ENCODE measurements at regions not wholly inside any gene's neighbourhood (a gene's known extent, or its start where the extent isn't known, plus 50 kb on each side); places are given as distances from the start of the nearest gene placed in this dataset.
"Not testable (repeated sequence)": the region's sequence is repeated elsewhere in the genome, so short reads cannot be mapped to it uniquely, and the experiment has no call there.

DNA sequence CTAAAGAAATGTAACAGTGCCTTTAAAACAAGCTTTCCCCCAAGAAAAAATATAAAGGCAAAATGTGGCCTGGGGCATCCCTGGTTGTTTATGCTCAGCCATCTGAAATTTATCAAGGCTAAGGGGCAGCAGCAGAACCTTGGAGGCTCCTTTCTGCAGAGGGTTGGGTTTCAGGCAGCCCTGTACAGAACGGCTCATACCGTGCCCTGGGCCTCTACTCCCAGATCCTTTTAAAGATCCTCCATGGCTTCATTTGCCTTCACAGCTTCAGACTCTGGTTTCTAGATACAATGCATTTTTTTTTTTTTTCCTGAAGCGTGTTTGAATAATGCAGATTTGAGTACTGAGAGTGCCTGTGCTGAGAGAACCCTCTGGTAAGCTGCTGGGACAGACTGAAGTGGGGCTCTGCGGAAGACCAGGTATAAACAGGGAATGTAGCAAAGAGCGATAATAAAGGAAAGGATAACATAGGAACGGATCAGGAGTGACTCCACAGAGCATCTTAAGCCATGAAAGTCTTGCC is 172.7 kb downstream of the DIRAS2 start:
- FAIRE-seq (no peak), DNase-seq (ENCODE audit: low spot score) (no peak)

DNA sequence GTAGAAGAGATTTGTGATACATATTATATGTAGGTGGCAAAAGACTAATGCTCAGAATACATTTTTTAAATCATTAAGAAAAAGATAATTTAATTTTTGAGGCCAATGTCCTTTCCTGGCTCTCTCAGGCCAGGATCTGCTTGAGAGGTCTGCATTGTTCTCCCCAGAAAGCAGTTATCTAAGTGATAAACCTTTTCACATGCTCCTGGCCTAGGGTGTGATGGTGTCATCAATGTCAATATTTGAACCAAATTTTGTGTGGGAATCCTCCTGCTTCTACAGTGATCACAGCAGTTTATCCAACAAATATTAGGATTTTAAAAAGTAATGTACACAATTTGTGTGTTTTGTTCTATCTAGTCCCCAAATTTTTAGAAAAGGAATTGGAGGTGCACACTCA is 166.6 kb downstream of the DIRAS2 start:
- DNase-seq (ENCODE audit: low spot score) (no peak), FAIRE-seq (no peak)

DNA sequence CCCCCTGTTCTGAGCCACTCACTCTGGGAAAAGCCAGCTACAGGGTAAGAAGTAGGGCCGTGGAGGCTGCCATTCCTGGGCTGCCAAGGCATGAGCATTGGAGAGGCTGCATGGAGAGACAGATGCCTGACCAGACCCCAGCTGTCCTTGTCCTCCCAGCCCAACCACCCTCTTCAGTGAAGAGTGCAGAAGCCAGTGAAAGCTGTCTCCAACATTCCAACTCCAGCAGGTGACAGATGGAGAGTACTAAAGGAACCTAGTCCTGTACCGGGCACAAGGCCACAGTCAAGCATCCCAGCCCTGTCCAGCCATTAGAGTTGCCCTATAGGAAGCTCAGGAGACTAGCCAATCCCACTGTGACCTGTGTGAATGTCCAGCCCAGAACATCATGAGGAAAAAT is 165.1 kb downstream of the DIRAS2 start:
- FAIRE-seq (no peak), DNase-seq (ENCODE audit: low spot score) (no peak)

DNA sequence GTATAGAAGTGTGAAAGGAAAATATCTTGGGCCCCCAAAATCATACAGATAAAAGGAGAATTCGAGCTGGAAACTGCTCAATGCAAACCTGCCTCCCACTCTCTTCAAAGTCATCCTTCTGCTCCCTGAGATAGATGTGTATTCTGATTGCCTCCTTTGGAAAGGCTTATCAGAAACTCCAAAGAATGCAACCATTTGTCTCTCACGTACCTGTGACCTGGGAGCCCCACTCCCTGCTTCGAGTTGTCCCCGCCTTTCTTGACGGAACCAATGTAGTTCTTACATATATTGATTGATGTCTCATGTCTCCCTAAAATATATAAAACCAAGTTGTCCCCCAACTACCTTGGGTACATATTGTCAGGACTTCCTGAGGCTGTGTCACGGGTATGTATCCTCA is 163.8 kb downstream of the DIRAS2 start:
- no peak for FAIRE-seq
- no peak for DNase-seq (ENCODE audit: low spot score)

DNA sequence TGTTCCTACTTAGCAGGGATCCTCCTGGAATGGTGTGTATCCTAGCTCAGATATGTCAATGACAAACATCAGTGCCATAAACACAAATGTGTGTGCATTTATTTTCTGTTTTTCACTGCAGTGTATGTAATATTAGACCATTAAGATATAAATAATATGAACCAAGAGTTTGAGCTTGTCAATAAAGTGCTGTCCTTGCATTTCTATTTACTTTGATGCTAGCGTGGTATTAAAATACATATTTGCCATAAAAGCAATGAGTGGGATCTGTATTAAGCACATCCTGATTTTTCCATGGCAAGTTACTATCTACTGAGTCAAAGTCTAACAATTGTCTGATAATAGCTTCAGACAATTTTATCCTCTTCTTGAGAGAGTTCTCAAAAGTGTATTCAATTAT is 157.6 kb downstream of the DIRAS2 start:
- FAIRE-seq: no peak
- DNase-seq (ENCODE audit: low spot score): no peak

DNA sequence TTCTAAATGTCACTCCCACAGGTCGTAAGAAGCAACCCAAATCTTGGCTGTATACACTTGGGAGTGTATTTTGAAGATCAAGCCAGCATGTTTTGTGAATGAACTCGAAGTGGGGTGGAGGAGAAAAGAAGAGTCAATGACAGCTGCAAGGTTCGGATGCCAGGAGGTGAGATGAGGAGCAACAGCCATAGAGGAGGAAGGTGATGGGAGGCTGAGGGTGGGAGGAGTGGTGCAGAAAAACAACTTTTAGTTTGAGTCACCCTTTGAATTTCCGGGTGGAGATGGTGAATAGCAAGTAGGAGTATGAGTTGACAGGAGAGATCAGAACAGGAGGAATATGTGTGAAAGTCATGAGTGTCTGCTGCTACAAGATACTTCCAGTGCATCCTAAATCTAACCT is 153.6 kb downstream of the DIRAS2 start:
- FAIRE-seq: no peak
- DNase-seq (ENCODE audit: low spot score): no peak

DNA sequence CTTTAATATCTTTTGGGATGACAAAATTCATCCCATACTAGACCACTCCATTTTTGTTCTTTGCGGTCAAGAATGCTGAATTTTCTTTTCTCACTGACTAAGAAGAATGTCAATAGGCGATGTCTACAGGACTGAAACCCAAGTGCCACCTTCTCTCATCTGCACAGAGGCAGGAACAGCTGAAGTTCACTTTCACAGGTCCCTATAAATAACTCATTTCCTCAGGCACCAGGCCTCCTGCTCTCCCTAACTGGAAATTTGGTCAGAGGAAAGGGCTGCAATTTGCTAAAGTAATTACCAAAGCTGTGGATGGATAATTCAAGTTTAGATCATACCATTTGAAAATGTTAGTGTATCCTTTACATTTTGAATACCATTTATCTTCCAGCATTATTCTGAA is 142.9 kb downstream of the DIRAS2 start:
- no peak for FAIRE-seq
- no peak for DNase-seq (ENCODE audit: low spot score)

DNA sequence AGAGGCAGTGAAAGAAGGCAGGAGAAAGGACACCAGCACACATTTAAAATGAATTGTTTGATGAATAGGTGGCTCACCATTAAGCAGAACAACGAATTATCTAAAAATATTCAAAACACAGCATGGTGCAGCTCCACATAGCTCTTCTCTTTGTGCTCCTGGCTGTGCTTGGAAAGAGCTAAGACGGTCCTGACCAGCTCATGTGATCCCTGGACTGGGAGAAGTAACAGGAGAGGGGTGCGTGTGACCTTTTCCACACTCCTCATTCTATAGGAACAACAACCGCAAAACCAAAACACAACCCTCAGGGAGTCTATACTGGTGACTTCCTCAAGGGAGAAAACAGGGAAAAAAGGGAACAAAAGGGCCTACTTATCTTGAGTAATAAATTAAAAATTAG is 140.5 kb downstream of the DIRAS2 start:
- DNase-seq (ENCODE audit: low spot score): no peak
- no peak for FAIRE-seq

DNA sequence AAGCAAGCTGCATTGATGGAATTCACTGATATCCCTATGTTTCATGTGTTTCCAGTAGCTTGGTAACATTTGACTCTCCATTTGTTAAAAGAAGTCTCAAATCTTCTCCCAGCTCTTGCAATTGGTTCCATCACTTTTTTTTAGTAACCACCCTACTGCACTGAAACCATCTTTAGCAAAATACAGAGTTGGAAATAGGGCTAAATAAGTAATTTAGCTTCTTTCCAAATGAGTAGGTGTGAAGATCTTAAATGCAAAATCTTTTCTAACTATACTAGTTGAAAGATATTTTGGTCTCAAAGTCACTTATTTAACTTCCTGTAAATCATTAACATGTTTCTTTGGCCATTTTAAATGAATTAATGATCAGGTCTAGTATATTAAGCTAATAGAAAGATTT is 138.1 kb downstream of the DIRAS2 start:
- no peak for FAIRE-seq

DNA sequence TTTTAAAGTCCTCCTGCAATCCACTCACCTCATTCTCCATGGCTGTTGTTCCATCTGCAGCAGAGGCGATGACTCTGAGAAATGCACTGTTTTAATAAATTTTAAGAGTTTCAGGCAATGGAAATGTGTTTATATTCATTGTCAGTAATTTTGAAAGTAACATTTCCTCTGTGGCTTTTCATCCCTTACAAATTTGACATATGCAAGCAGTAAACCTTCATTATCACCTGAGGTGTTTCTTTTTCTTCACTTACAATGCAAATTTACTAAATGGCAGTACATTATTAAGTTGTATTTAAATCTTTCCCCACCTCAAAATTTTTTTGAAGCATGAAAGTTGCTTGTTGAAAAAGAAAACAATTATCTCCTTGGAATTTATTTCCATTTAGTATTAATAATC is 136.9 kb downstream of the DIRAS2 start:
- no peak for DNase-seq (ENCODE audit: low spot score)
- FAIRE-seq: no peak

More for the DNA sequence above, 138.1 kb downstream of the DIRAS2 start:
- no peak for DNase-seq (ENCODE audit: low spot score)

DNA sequence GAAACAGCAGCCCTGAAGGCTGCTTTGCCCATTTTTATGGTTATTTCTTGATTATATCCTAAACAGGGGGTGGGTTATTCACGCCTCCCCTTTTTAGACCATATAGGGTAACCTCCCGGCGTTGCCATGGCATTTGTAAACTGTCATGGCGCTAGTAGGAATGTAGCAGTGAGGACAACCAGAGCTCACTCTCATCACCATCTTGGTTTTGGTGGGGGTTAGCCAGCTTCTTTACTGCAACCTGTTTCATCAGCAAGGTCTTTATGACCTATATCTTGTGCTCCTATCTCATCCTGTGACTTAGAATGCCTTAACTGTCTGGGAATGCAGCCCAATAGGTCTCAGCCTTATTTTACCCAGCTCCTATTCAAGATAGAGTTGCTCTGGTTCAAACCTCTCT is 136.2 kb downstream of the DIRAS2 start:
- DNase-seq (ENCODE audit: low spot score); FAIRE-seq: not testable (repeated sequence)

DNA sequence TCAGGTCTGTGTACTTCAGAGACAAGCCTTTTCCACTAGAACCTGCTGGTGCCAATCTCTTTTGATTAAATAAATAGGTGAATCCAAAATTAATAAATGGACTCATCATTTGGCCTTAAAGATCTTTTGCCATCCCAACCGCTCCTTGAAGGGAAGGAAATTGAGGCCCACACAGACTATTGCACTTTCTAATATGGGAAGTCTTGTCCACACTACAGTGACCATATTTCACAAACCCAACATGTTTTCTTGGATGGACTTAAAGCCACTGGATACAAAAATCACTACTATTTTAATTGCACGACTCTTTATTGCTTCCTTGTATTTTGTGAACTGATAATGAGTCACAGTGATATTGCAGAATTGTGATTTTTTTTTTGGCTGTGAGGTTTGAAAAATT is 135.0 kb downstream of the DIRAS2 start:
- FAIRE-seq (no peak), DNase-seq (ENCODE audit: low spot score) (no peak)

DNA sequence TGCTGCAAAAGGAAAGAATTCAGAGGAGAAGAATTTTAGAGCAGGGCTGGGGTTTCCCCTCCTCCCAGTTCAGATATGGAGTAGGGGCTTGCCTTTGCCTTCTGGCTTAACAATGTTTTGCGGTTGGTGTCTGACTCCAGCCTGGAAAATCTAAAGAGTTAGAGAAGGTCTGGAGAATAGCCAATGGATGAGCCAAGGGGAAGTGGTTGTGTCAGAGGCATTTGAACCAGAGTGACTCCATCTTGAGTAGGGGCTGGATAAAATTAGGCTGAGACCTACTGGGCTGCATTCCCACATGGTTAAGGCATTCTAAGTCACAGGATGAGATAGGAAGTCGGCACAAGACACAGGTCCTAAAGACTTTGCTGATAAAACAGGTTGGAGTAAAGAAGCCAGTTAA is 133.7 kb downstream of the DIRAS2 start:
- no peak for DNase-seq (ENCODE audit: low spot score)

DNA sequence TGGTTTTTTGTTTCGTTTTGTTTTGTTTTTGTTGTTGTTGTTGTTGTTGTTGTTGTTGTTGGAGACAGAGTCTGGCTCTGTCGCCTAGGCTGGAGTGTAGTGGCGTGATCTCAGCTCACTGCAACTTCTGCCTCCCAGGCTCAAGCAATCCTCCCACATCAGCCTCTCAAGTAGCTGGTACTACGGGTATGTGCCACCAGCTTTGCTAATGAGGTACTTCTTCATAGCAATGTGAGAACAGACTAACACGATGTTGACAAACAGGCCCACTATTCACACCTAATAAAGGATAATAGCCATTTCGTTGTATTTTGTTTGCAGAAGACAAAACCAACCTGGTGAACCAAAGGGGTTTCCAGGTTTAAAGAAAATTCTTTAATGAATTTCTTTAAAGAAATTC is 130.9 kb downstream of the DIRAS2 start:
- FAIRE-seq (no peak), DNase-seq (ENCODE audit: low spot score) (no peak)

More for the DNA sequence above, 133.7 kb downstream of the DIRAS2 start:
- FAIRE-seq: no peak

DNA sequence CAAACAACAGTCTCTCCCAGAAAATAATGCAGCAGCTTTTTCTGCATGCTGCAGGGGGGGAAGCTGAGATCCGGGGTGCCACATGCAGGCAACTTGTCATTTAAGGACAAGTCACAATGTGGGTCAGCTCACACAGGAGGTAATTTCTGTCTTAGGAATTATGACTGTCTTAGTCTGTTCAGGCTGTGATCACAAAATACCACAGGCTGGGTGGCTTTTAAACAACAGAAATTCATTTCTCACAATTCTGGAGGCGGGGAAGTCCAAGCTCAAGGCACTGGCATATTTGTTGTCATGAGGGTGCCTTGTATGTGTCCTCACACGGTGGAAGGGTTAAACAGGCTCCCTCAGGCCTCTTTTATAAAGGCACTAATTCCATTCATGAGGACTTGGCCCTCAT is 127.7 kb downstream of the DIRAS2 start:
- FAIRE-seq (no peak), DNase-seq (ENCODE audit: low spot score) (no peak)

DNA sequence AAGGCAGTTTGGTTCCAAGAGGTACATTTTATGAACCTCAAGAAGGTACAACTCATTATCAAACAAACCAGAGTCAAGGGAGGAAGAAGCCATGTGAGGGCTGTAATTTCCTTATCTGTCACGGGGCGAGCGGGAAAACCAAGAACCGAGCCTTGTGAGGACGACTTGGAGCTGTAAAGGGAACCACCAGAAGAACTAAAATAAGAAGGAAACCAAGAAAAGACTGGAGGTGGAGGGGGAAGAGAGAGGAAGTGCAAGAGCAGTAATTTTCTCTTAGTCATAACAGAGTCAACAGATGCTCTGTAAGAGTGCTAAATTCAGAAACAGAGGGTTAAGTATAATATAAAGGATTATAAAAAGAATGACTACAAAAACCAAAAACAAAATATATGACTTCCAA is 127.1 kb downstream of the DIRAS2 start:
- FAIRE-seq (no peak), DNase-seq (ENCODE audit: low spot score) (no peak)

DNA sequence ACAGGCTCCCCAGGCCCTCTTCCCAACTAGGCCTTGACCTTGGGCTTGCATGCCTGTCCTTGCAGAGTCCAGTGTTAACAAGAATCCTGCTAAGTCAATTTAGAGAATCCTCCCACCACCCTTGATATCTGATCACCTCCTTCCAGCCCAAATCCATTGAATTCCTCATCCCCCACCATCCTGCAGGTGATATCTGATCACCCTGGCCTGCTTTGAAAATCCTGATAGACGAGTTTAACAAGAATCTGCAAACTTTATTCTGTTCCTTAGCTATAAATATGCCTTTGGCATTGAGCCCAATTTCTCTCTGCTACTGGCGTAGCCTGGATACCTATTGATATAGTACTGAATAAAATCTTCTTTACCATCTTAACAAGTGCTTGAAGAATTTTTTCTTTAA is 125.5 kb downstream of the DIRAS2 start:
- no peak for DNase-seq (ENCODE audit: low spot score)
- no peak for FAIRE-seq

DNA sequence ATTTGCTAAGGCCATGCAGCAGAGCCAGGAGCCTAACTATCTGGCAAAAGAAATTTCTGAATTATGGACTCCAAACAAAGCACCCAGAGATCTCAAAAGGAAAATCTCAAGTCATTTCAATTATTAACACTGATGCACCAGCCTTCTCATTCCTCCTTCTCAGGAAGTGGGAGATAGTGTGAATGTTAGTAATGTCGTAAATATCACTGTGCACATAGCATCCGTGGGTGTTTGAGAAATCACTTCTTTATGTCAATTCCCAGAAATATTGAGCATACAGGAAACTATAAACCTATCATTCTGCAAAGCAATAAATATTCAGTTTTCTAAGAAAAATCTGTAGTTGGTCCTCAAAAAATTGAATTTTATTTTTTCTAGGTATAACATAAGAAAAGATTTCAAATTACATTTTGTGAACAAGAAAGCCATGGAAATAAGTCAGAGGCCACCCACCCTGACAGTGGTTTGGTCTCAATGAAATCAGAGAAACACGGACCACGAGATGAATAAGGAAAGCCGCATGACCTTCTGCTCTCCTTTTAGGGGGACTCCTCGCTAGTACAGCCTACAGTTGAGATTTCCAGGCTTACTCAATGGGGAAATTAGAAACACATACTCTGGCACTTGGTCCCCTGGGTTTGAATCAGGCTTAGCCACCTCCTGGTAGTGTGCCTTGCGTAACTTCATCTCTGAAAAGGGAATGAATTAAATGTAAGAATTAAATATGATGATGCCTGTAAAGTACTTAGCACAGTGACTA is 120.6 kb downstream of the DIRAS2 start:
- DNase-seq (ENCODE audit: low spot score) (no peak), FAIRE-seq (no peak)

DNA sequence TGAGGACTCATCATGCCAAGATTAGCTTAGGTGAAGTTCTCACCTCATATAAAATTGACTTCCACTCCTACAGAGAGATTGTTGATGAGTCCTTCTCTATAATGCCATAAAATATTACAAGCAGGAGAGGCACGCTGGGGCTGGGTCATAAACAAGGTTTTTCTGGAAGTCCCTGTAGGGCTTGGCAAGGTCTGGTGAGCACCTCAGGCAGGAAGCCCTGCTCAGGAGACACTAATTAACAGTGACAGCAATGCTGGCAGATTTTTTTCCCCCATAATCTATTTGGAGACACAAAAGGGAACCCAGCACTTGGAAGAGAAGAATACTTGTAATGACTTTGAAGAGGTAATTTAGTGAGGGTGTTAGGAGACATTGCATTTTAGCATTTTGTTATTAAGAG is 118.7 kb downstream of the DIRAS2 start:
- DNase-seq (ENCODE audit: low spot score): no peak

DNA sequence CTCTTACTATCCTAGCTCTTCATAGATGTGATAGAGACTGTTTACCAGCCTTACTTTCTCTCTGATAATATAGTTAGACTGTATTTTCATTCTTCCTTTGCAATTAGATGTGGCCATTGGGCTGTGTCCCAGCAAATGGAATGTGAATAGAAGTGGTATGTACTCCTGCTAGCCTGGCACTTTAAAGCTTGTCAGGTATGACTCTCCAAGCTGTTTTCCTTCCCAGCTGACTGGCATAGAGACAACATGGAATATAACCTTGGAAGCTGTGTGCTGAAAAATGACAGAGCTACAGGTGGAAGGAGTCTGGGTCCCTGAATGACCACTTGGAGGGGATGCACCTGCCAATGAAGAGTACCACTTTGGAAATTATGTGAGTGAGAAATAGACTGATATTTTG is 116.2 kb downstream of the DIRAS2 start:
- FAIRE-seq (no peak), DNase-seq (ENCODE audit: low spot score) (no peak)

More for the DNA sequence above, 118.7 kb downstream of the DIRAS2 start:
- FAIRE-seq: no peak

DNA sequence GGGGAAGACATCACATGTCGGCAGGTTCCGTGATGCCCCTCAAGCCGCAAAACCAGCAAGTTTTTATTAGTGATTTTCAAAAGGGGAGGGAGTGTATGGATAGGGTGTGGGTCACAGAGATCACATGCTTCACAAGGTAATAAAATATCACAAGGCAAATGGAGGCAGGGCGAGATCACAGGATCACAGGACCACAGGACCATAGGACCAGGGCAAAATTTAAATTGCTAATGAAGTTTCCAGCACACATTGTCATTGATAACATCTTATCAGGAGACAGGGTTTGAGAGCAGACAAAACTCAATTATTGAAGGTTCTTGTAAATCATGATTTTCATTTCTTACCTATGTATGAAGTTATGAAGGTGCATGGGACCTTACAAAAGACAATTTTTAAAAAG is 106.5 kb downstream of the DIRAS2 start:
- DNase-seq (ENCODE audit: low spot score); FAIRE-seq: not testable (repeated sequence)

DNA sequence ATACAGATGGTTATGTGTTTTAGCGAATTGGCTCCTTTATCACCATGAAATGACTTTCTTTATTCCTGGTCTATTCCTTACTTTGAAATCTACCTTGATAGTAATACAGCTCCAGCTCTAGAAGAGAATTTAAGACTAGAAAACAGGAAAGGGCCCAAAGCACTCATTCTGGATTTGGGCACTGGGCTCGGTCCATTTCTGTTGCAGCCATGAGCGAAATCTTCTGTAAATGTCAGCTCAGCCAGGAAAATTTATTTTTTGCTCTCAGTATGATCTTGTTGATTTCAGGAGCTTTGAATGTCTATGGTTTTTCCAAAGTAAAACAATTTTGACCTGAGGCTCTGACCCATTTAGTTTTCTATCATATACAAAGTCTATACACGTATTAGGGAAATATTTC is 104.1 kb downstream of the DIRAS2 start:
- DNase-seq (ENCODE audit: low spot score) (no peak), FAIRE-seq (no peak)

DNA sequence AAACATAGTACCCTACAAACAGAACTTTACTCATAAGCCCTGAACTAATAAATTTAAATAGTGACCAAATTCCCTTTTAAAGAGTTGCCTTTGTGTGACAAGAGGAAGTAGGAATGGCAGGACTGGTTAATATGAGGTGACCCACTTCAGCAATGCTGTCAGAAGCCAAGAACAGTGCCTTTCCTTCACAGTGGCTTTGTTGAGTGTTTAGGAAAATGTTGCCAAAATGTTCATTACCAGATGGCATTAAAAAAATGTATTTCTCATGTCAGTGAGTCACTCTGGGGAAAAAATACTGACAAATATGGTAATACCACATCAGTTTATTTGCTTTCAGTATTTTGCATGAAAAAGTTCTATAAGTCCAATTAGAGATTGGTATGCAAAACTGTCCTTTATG is 103.3 kb downstream of the DIRAS2 start:
- no peak for FAIRE-seq

More for the DNA sequence above, 103.3 kb downstream of the DIRAS2 start:
- no peak for DNase-seq (ENCODE audit: low spot score)

Measured in RCC 7860 (cell line).